GM12865 (cell line): ENCODE measurements at regions not wholly inside any gene's neighbourhood (a gene's known extent, or its start where the extent isn't known, plus 50 kb on each side); places are given as distances from the start of the nearest gene placed in this dataset.

Experiments used
- DNase-seq: peaks from one replicate; pipeline ENCODE4 v3.0.0; 2010; ENCODE audit warnings: low read depth
- H3K4me3 ChIP-seq: 2 replicates; pipeline ENCODE4 v1.5.1; 2011; ENCODE audit warnings: mild to moderate bottlenecking, low read depth, low read length, control low read depth
- CTCF ChIP-seq: IDR thresholded peaks from 2 replicates; pipeline ENCODE4 v1.5.1; 2011; ENCODE audit warnings: low read length, control low read depth, low read depth, inconsistent platforms; ENCODE audit not compliant: insufficient read depth; ENCODE audit errors: missing control alignments

GRCh38 chr3:84260596-84260995 lies 698.2 kb upstream of the CADM2 start:
- TF ChIP-seq CTCF = no peak
- no peak for DNase-seq
- H3K4me3 ChIP-seq = no peak overlapping the region

GRCh38 chr3:84265768-84266167 lies 693.0 kb upstream of the CADM2 start:
- no peak for DNase-seq
- H3K4me3 ChIP-seq = no peak overlapping the region
- no peak for TF ChIP-seq CTCF

GRCh38 chr3:84275532-84275931 lies 683.3 kb upstream of the CADM2 start:
- no peak for TF ChIP-seq CTCF
- DNase-seq = no peak
- H3K4me3 ChIP-seq = no peak overlapping the region

- DNase-seq = no peak
- no peak for TF ChIP-seq CTCF
- H3K4me3 ChIP-seq = no peak overlapping the region
These were observed 681.1 kb upstream of the CADM2 start for GRCh38 chr3:84277562-84278224.

- DNase-seq = no peak
- no peak for TF ChIP-seq CTCF
- H3K4me3 ChIP-seq = no peak overlapping the region
These were observed 666.7 kb upstream of the CADM2 start for GRCh38 chr3:84292128-84292527.

GRCh38 chr3:84299329-84299728 lies 659.5 kb upstream of the CADM2 start:
- no peak overlapping the region for H3K4me3 ChIP-seq
- DNase-seq = no peak
- TF ChIP-seq CTCF = no peak

- no peak for TF ChIP-seq CTCF
- no peak for DNase-seq
- no peak overlapping the region for H3K4me3 ChIP-seq
These were observed 654.6 kb upstream of the CADM2 start for GRCh38 chr3:84304214-84304613.
